ENCODE measurements at regions not wholly inside any gene's neighbourhood (a gene's known extent, or its start where the extent isn't known, plus 50 kb on each side); places are given as distances from the start of the nearest gene placed in this dataset.

GRCh38 chr14:81826081-81826480, 292.4 kb upstream of the SEL1L start:
- TF ChIP-seq POLR2A (IDR thresholded peaks at IDR 0.05; ENCODE audit: low read depth, low read length) (no peak), POLR2AphosphoS5 (IDR thresholded peaks at IDR 0.05; ENCODE audit: low read depth, low read length) (no peak)

Measured in GM12891 (cell line).